8988T (cell line): ENCODE measurements at regions not wholly inside any gene's neighbourhood (a gene's known extent, or its start where the extent isn't known, plus 50 kb on each side); places are given as distances from the start of the nearest gene placed in this dataset.

Experiments used
- DNase-seq: peaks from one replicate; pipeline ENCODE4 v3.0.0; 2011

DNA sequence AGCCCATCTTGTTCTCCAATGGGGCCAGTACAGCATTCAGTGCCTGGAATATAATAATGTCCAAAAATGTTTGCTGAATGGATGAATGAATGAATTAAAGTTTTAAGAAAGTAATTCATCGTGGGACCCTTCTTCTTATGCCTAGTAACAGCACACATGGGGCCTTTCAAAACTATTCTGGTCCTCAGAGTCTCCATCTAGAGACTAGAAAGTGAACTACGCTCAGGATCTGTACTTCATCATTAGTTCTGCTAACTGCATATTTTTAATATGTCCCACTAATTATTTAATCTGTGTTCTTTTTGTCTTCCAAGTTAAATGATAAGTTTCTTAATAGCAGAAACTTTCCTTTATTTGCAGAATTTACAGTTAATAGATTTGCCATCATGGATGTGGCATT lies 172.5 kb downstream of the SMAD2 start:
- no peak for DNase-seq

DNA sequence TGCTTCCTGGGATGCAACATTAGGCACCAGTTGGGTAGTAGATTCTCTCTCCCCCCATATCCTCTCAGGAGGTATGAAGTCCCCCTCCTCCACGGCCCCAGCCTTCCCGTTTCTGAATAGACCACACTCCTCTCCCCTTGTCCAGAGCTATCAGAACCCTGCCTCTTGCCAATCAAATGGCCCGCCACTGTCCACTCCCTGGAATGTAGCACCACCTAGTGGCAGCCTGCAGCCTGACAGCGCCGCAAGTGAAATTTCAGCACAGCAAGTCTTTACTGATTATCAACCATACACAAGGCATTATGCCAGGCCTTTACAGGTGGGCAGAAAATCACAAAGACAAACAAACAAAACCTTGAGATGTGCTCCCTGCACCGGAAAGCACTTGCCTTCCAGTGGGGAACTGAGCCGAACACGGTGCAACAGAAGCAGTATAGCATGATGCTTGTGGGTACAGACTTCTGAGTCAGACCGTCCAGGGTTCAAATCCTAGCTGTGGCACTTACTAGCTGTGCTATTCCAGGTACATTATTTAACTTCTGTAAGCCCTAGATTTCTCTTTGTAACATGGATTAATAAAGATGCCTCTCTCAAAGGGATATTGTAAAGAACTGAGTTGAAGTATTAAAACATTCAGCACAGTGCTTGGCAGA lies 174.0 kb downstream of the SMAD2 start:
- no peak for DNase-seq

DNA sequence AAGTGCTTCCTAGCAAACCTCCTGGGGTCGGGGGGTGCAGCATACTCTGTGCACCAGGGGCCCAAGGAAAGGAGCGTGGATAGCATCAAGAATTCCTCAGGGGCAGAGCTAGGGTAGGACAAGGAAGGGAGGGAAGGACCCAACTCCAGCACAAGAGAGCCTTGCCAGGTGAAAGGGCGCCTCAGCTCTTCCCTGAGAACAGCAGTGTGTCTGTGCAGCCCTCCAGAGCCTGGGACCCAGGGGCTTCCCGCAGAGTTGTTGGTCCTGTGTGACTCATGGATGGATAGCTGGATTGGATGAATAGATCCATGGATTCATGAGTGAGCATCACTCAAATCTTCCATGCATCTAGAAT lies 175.4 kb downstream of the SMAD2 start:
- no peak for DNase-seq

DNA sequence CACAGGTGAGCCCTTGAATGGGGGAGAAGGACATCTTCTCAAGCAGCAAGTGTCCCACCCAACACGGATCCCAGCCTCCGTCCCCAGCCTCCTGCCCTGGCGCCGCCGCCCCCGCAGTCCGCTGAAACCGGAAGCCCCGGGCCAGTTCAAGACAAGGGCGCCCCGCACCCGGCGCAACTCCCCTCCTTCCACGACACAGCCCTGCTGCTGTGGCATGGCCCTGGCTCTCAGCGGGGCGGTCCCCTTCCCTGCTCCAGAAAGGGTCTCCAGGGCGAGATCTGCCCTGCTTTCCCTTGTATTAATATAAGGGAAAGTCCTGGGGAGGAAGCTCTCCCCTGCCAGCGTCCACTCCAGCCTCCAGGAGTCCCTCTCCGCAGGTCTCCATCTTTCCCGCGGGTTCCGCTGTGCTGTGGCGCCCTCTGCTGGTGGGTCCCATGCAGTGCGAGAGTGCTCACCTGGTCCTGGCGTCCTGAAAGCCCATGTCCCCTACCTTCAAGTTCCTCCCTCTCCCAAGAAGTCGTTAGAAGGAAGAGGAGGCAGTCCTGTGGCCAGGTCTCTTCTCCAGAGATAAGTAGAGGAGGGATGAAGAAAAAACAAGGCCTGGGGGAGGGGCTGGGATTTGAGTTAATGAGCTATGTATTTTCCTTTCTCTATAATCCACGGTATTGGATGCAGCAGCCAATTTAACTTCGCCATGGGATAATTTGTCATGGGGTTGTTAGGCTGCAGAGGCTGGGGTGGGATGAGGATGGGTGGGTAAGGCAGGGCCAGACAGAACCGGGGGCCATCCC lies 176.0 kb downstream of the SMAD2 start:
- peak; percentile 84 for DNase-seq

DNA sequence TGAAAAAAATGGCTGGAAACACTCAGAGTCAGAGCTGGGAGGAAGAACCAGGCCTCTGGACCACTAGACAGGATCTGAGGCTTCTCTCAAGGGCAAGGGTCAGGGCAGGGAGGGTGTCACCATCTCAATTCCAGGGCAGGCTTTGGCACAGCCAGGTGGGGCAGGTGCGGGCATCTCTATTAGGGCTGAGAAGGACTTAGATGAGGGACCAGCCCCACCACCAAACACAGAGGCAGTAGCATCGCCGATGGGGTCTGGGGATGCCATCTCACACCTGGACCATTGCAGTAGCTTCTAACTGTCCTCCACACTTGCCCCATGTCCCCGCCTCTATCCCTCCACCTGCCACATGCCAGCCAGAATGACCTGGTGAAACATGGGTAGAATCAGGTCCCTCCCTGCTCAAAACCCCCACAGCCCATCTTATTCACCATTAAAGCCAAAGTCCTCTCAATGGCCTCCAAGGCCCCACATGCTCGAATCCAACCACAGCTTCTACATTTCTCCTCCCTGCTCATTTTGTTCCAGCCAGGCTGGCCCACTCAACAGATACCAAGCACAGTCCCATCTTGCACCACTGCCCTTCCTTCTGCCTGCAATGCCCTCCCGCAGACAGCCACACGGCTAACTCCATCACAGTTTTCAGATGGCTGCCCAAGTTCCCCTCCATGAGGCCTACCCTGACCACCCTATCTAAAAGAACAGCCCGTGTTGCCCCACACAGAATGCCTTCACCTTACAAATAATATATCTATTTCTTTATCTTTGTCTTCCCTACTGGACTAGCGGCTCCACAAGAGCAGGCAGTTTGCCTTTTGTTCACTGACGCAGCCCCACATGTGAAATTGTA lies 177.4 kb downstream of the SMAD2 start:
- no peak for DNase-seq

DNA sequence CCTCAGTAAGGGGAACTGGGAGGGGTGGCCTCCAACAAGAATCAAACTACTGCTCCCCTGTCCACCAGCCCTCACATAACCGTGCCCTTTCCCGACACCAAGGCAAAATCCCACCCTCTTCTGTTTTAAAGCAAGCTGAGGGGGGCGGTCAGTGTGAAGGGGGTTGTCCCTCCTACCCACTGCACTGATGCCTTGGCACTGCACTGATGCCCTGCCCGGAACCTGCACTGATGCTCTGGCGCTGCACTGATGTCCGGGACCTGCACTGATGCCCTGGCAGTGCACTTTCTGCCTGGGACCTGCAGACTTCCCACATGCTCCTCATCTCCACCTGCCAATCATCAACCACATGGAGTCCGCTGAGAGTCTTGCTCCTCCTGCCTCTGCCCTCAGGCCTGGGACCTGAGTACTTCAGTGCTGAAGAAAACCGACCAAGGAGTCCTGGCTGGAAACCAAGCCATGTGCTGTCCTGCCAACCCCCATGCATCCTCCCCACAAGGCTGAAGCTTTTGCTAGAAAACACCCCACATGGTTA lies 179.5 kb downstream of the SMAD2 start:
- no peak for DNase-seq

DNA sequence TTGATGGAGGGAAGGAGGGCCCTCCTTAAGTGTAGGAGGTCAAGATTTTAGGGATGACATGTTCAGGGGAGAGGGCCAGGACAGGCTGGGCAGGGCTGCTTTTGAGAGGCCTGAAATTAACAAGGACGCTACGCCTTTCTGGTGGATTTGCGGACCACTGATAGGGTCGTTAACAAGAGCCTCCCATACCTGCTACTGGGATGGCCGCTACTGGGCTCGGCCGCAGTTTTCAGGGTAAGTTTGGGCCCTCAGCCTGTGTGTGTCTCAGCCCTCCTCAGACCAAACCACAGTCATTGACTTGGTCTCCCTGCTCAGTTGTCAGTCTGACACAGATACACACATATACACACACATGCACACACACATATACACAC lies 180.9 kb downstream of the SMAD2 start:
- DNase-seq: no peak

DNA sequence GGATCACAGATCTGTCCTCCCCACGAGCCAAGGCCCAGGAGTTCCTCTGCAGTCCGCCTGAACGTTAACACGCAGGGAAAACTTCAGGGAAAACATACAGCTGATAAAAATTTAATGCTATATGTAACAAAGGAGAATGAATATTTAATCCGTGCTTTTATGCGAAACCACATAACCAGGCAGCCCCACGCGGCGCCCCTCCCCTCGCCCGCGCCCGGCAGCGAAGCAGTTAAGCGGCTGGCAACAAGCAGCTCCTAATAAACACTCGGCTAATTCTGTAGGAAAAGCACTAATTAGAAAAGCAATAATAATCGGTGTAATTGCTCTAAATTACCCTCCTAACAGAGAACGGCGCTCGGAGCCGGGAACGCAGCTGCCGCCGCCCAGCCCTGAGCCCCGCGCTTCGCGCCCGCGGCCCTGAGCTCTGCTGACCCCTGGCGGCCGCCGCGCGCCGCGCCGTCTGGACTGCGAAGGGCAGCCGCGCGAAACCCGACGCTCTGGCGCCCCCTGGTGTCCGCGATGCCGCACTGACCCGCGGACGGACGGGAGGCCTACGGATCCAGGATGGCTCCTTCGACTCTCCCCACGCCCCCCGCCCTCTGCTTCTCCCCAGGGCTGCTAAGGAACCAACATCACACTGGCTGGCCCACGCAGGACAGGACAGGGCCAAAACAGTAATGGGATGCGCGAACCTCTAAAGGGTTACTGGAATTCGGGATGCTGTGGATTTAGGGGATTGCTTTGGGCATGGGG lies 181.4 kb downstream of the SMAD2 start:
- peak; percentile 91 for DNase-seq

DNA sequence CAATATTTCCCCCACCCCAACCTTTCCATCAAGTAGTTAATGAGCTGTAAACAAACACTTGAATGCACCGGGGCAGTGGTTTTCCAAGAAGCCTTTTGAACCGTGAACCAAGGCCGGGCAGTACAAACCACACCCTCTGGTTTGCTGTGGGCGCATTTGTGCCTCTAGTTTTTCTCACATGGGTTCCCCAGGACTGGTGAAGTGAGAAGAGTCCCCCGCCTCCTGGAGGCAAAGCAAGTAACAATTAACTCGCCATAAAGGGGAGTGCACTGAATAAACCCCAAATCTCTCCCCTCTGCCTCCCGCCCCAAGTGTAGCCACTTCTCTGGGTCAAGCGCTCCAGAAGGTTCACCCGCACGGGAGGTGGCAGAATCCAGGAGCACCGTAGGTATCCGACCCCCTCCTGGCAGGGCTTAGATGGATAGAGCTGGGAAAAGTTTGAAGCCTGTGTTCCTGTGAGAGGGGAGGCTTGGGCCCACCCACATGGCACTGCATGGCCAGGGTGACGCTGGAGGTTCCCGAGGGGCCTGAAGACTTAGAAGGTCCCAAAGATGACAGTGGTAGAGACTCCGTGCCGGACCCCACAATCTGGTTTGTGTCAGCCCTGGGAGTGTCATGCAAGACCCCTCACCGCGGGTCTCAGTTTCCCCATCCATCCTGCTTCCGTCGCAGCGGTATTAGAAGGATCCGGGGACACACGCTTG lies 182.2 kb downstream of the SMAD2 start:
- no peak for DNase-seq

DNA sequence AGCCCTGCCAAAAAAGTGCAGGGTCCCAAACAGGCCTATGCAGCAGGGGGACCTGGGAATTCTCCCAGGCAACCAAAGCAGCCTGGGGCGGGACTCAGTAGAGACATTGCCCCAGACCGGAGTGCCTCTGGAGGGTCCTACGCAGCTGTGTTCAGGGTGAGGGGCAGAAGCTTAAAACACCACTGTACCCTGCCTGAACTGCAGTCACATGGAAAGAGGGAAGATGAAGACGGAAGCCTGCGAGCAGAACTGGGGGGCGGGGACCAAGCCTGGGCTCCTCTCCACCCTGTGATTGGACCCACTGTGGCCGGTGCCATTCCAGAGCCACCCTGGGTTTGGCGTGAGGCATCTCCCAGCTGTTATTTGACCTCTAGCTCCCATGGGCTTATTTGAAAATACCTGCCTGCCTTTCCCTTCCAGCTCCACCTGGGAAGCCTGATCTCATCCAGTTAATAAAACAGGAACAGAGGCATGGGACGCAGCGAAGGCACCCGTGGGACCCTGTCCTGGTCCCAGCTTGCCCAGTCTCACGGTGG lies 183.1 kb downstream of the SMAD2 start:
- no peak for DNase-seq

DNA sequence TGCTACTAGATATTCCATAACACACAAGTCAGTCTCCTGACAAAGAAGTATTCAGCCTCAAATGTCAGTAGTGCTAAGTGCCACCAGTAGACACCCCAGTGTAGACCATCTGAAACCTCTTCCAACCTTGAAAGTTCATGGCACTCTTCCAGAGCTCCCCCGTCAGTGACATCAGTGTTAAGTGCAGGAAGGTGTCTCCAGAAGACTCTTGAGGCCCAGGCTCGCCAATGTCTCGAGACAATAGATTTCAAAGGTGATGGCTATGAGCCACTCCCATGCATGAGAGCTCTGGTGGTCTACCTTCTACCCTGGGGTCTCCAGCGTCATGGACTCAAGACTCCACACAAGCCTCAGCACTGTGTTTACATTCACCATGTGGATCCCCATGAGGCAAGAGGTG lies 183.8 kb downstream of the SMAD2 start:
- no peak for DNase-seq

DNA sequence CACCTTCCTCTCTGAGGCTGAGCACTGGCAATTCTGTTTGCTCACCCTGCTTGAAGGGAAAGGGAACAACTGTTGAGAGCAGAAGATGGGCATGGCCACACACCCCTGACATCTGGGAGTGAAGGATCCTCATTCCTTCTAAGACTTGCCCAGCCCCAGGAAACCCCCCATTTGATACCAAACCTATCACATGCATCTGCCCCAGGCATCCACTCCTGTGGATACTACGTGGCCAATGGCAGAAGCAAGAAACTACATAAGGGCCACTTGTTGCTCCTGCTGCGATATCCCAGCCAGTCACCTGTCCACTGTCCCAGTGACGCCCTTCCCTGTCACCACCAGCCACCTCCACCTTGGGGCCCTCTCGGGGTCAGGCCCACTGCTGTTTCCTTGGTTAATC lies 185.2 kb downstream of the SMAD2 start:
- DNase-seq: no peak

DNA sequence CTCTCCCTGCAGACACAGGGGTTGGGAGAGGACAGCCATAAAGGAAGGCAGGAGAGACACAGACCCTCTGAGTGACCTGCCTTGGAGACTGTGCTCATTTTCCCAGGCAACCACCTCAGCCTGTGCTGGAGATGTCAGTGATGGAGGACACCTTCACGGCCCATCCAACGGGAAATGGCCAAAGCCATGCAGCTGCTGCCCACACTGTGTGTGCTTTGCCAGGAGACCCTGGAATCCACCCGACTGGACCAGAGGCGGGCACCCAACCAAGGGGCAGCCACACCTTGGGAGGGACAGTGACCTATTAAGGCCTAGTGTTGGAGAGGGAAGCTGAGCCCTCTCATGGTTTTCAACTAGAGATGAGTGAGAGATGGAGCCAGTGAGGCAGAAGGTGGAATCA lies 192.5 kb downstream of the SMAD2 start:
- DNase-seq: no peak

DNA sequence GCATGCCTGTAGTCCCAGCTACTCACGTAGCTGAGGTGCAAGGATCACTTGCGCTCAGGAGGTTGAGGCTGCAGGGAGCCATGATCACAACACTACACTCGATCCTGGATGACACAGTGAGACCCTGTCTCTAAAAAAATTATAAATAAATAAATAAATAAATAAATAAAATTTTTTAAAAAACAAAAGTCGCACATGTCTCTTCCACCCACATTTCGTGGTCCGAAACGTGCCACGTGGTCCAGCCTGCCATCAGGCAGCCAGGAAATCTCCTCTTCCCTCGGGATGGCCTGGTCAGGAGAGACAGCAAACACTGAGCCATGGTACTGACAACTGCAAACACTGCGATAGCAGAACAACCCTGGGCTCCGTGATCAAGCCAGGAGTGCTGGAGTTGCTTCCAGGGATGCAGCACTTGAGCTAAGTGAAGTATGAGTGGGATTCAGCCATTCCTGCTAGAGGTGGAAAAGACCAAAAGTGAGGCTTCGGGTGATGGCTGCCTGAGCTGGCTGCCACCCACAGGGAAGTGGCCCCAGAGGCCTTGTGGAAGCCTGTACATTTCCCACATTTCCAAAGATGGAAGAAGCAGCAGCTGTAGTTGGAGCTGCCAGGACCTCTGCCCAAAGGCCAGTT lies 193.1 kb downstream of the SMAD2 start:
- no peak for DNase-seq

DNA sequence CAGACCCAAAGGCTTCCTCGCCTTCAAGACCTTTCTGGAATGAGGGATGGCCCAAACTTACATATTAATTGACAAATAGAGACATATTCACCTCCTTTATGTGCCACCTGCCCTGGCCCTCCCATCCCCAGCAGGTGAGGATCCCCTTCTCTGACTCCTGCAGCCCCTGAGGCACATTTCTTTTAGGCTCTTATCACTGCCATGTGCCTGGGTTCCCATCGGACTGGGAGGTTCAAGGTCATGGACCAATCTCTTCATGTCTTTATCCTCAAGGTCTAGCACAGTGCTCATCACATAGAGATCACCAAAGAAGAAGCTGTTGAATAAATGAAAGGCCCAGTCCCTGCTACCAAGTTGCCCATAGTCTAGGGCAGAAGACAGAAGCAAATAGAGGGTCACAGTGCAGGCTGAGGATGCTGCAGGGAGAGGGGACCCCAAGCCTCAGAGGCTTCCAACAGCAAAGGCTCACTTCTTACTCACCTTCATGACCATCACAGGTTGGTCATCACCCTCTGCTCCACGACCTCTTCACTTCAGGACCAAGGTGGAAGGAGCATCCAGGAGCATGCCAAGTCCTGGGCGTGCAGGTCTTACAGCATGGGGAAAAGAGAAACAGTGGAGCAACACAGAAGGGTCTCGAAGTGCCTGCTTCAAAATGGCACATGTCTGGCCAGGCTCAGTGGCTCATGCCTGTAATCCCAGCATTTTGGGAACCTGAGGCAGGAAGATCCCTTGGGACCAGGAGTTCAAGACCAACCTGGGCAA lies 193.9 kb downstream of the SMAD2 start:
- no peak for DNase-seq

DNA sequence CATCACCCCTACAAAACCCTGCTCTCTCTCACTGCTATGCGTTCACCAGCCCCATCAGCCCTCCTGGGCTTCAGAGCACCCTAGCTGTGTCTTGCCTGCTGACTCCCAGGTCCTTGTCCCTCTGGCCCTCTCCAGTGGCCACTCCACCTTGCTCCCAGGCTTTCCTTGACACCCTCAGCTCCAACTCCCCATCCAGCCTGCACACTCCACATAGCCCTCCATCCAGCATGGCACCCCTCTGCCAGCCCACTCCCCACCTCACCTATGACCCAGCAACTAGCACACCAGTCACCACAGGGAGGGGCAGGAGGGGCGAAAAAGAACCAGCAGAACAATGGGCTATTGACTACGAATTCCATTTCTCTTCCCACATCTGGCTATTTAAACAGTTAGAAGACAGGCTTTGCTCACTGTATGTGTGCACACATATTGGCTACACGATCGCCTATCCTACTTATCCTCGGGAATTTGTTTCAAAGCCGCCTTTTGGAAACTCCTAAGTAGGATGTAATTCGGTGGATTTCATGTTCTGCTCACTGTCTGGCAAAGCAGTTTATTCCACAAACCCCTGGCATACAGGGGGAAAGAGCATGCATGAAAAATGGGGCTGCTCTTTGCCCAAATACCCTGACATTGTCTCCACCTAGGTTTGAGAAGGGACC lies 195.3 kb downstream of the SMAD2 start:
- no peak for DNase-seq

DNA sequence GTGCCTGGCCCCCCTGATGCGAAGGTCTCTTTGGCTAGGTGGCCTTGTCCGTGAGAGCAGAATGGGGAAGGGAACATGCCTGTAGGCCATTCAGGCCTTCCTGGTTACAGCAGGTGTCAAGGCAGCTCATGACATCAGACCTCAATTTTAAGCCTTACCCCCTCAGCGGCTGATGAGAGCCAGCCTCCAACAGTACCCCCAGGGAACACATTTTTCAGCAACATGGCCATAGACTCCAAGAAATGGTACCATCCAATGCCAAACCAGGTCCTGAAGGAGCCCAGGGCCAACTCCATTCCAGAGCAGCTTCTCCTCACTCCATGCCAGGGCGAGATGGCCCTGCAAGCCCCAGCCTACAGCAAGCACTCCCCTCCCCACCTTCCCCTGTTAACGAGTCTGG lies 199.2 kb downstream of the SMAD2 start:
- DNase-seq: no peak

DNA sequence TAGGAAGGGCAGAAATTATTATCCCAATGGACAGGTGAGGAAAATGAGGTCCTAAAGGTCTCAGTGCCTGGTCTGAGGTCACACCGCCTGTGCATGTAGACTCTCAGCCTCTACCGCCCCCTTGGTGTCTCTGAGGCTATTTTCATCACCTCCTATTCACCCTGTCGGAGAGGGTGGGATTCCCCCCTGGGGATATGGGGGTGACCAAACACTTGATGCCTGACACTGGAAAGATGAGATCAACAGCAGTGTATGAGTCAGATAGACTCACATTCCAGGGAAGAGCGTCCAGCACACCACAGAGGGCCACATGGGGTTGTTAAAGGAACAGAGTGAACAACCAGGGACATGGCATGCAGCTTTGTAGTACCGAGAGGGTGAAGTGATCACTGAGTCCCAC lies 199.7 kb downstream of the SMAD2 start:
- no peak for DNase-seq

DNA sequence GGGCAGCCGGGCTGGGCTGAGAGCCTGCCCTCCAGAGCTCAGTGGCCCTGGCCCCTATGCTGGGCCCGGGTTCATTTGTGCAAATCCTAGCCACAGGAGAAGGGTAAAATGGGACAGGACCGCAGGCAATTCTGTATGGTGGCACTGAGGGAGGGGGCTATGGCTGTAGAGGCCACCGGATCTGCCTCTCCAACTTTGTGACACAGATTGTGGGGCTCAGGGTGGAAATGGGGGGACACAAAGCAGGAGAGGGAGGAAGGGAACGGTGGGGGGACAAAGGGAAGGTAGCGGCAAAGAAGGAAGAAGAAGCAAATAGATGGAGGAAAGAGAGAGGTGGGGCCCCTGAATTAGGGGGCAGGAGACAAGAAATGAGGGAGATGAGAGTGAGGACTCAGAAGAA lies 201.1 kb downstream of the SMAD2 start:
- DNase-seq: no peak

DNA sequence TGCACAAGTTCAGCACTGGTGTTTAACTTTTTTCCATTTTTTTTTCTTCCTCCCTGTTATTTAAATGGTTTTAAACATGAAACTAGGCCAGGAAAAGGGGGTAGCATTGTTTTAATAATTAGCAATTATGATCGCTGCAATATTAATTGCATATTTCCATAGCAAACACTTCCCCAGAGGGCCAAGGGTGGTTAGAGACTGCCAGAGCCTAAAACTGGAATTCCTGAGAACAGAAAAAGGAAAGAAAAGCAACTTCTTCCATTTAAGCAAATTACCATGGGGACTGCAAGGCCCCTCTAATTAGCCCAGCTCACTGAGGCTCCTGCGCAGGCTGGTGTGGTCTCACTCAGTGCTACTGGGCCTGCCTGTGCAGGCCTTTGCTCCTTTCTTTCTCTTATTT lies 201.5 kb downstream of the SMAD2 start:
- DNase-seq: no peak
